DND-41 (cell line): ENCODE measurements at regions not wholly inside any gene's neighbourhood (a gene's known extent, or its start where the extent isn't known, plus 50 kb on each side); places are given as distances from the start of the nearest gene placed in this dataset.

ENCODE experiments used
- ATAC-seq: fragments of 200-7000 bp; cut with Tn5 transposase; 3 replicates; pipeline ENCODE4 v1.9.1; 2021; ENCODE audit warnings: low read depth; ENCODE audit not compliant: insufficient read depth
- DNase-seq: peaks from one replicate; pipeline ENCODE4 v3.0.0-alpha.2; 2020
- H2AFZ ChIP-seq: 2 replicates; pipeline ENCODE4 v1.6.0; 2012; ENCODE audit warnings: low read depth, low read length
- H3K27ac ChIP-seq: 2 replicates; pipeline ENCODE4 v1.5.1; 2012; ENCODE audit warnings: low read length, inconsistent platforms
- H3K27me3 ChIP-seq: fragments of 200-600 bp; sonication (generic); 2 replicates; pipeline ENCODE4 v1.6.0; 2012; ENCODE audit warnings: low read length, mild to moderate bottlenecking, inconsistent platforms; ENCODE audit not compliant: insufficient read depth, poor library complexity
- H3K36me3 ChIP-seq: 2 replicates; pipeline ENCODE4 v1.5.1; 2012; ENCODE audit warnings: low read length, inconsistent platforms; ENCODE audit not compliant: insufficient read depth
- H3K4me1 ChIP-seq: 2 replicates; pipeline ENCODE4 v1.5.1; 2012; ENCODE audit warnings: mild to moderate bottlenecking, low read length; ENCODE audit not compliant: insufficient read depth
- H3K4me2 ChIP-seq: 2 replicates; pipeline ENCODE4 v1.6.0; 2012; ENCODE audit warnings: mild to moderate bottlenecking, moderate library complexity, low read length, inconsistent platforms; ENCODE audit not compliant: insufficient read depth
- H3K4me3 ChIP-seq, 2 experiments: fragments of 200-600 bp in 1 of 2; shearing (Covaris generic) in 1 of 2; 2 replicates each; pipeline ENCODE4 v1.5.1; 2012 to 2016; ENCODE audit warnings: inconsistent platforms in 2 of 2, low read length in 2 of 2, mild to moderate bottlenecking in 2 of 2, low read depth in 1 of 2, moderate library complexity in 1 of 2
- H3K79me2 ChIP-seq: 2 replicates; pipeline ENCODE4 v1.6.0; 2012; ENCODE audit warnings: low read length, inconsistent platforms; ENCODE audit not compliant: insufficient read depth
- H3K9ac ChIP-seq: 2 replicates; pipeline ENCODE4 v1.6.0; 2012; ENCODE audit warnings: low read depth, mild to moderate bottlenecking, inconsistent platforms, low read length, moderate library complexity
- H3K9me3 ChIP-seq: 2 replicates; pipeline ENCODE4 v1.5.1; 2012; ENCODE audit warnings: low read length, moderate library complexity, mild to moderate bottlenecking, inconsistent platforms; ENCODE audit not compliant: insufficient read depth, severe bottlenecking
- H4K20me1 ChIP-seq: 2 replicates; pipeline ENCODE4 v1.6.0; 2012; ENCODE audit warnings: low read length; ENCODE audit not compliant: insufficient read depth
- EZH2 ChIP-seq: IDR thresholded peaks from 3 replicates; pipeline ENCODE4 v1.6.1; 2012; ENCODE audit warnings: borderline replicate concordance, low read depth, mild to moderate bottlenecking, moderate library complexity, low read length, inconsistent platforms; ENCODE audit not compliant: severe bottlenecking
- TF ChIP-seq, protein P1 (sequence below): IDR thresholded peaks from 2 replicates; pipeline ENCODE4 v1.5.1; 2012; ENCODE audit warnings: borderline replicate concordance, low read length, moderate library complexity, mild to moderate bottlenecking; ENCODE audit not compliant: poor library complexity, severe bottlenecking; ENCODE audit errors: extremely low read depth

GRCh38 chr15:98484914-98485313 lies 163.4 kb upstream of the IGF1R start:
- H3K4me1 ChIP-seq, result no peaks in the 10 kb centered on the region
- no peak overlapping the region for H3K4me2 ChIP-seq
- H3K9ac ChIP-seq, result no peak overlapping the region
- H3K36me3 ChIP-seq, result no peaks in the 10 kb centered on the region
- H3K4me3 ChIP-seq, result no peak overlapping the region
- TF ChIP-seq EZH2, result no peak
- TF ChIP-seq, protein P1, sequence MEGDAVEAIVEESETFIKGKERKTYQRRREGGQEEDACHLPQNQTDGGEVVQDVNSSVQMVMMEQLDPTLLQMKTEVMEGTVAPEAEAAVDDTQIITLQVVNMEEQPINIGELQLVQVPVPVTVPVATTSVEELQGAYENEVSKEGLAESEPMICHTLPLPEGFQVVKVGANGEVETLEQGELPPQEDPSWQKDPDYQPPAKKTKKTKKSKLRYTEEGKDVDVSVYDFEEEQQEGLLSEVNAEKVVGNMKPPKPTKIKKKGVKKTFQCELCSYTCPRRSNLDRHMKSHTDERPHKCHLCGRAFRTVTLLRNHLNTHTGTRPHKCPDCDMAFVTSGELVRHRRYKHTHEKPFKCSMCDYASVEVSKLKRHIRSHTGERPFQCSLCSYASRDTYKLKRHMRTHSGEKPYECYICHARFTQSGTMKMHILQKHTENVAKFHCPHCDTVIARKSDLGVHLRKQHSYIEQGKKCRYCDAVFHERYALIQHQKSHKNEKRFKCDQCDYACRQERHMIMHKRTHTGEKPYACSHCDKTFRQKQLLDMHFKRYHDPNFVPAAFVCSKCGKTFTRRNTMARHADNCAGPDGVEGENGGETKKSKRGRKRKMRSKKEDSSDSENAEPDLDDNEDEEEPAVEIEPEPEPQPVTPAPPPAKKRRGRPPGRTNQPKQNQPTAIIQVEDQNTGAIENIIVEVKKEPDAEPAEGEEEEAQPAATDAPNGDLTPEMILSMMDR, result no peak
- DNase-seq (no peak), ATAC-seq (no peak)
- H3K79me2 ChIP-seq, result no peaks in the 10 kb centered on the region
- H2AFZ ChIP-seq, result no peak overlapping the region
- H3K9me3 ChIP-seq, result no peaks in the 10 kb centered on the region
- no peaks in the 10 kb centered on the region for H4K20me1 ChIP-seq
- no peaks in the 10 kb centered on the region for H3K27me3 ChIP-seq
- H3K27ac ChIP-seq, result no peak overlapping the region

- DNase-seq (no peak), ATAC-seq (no peak)
- no peaks in the 10 kb centered on the region for H3K27me3 ChIP-seq
- no peak overlapping the region for H3K9ac ChIP-seq
- no peaks in the 10 kb centered on the region for H4K20me1 ChIP-seq
- TF ChIP-seq EZH2, result no peak
- TF ChIP-seq, protein P1, result no peak
- H3K4me1 ChIP-seq, result no peaks in the 10 kb centered on the region
- no peak overlapping the region for H3K4me3 ChIP-seq
- H2AFZ ChIP-seq, result no peak overlapping the region
- H3K4me2 ChIP-seq, result no peak overlapping the region
- no peaks in the 10 kb centered on the region for H3K79me2 ChIP-seq
- H3K27ac ChIP-seq, result no peak overlapping the region
- H3K36me3 ChIP-seq, result no peaks in the 10 kb centered on the region
- H3K9me3 ChIP-seq, result no peaks in the 10 kb centered on the region
Measured at GRCh38 chr15:98485451-98485850, 162.9 kb upstream of the IGF1R start.

DNA sequence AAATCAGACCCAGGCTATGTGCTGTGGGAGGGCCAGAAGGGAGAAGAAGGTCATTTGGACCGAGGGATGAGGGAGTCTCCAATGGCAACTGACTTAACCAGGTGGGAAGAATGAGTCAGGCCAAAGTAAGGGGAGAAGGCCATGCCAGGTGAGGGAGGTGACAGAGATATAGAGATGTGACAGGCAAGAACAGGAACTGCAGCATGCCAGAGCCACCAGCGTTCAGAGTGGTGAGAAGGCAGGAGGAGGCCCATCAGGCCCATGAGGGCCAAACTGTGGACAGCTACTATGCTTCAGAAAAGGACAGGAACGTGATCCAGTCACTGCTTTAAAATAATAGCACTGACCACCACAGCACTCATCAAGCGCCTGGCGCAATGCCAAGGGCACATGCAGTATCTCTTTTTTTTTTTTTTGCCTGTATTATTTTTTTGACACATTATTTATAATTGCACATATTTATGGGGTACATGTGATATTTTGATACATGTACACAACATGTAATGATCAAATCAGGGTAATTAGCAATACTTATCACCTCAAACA lies 154.3 kb upstream of the IGF1R start:
- Histone ChIP-seq H2AFZ (no peak overlapping the region), H3K79me2 (no peaks in the 10 kb centered on the region), H3K9ac (no peak overlapping the region), H3K27me3 (no peaks in the 10 kb centered on the region), H3K9me3 (no peaks in the 10 kb centered on the region), H3K36me3 (no peaks in the 10 kb centered on the region), H3K4me2 (no peak overlapping the region), H4K20me1 (no peaks in the 10 kb centered on the region), H3K27ac (no peak overlapping the region), H3K4me3 (no peak overlapping the region), H3K4me1 (no peaks in the 10 kb centered on the region)
- ATAC-seq (no peak), DNase-seq (no peak)
- no peak for TF ChIP-seq EZH2
- TF ChIP-seq, protein P1, result no peak

- H3K9ac ChIP-seq, result no peak overlapping the region
- no peaks in the 10 kb centered on the region for H3K36me3 ChIP-seq
- peaks cover 5% of the 10 kb centered on the region for H3K9me3 ChIP-seq
- no peak overlapping the region for H3K4me3 ChIP-seq
- DNase-seq (no peak), ATAC-seq (no peak)
- H3K27ac ChIP-seq, result no peak overlapping the region
- no peak overlapping the region for H3K4me2 ChIP-seq
- peaks cover 18% of the 10 kb centered on the region for H3K27me3 ChIP-seq
- H3K4me1 ChIP-seq, result no peaks in the 10 kb centered on the region
- no peak overlapping the region for H2AFZ ChIP-seq
- 0 out of 2 replicates have a peak, but pooled peaks cover 2% of the 10 kb centered on the region for H4K20me1 ChIP-seq
- TF ChIP-seq, protein P1, result no peak
- no peak for TF ChIP-seq EZH2
- H3K79me2 ChIP-seq, result no peaks in the 10 kb centered on the region
Measured at GRCh38 chr15:98501192-98501591, 147.1 kb upstream of the IGF1R start.
